ENCODE measurements at regions not wholly inside any gene's neighbourhood (a gene's known extent, or its start where the extent isn't known, plus 50 kb on each side); places are given as distances from the start of the nearest gene placed in this dataset.

DNA sequence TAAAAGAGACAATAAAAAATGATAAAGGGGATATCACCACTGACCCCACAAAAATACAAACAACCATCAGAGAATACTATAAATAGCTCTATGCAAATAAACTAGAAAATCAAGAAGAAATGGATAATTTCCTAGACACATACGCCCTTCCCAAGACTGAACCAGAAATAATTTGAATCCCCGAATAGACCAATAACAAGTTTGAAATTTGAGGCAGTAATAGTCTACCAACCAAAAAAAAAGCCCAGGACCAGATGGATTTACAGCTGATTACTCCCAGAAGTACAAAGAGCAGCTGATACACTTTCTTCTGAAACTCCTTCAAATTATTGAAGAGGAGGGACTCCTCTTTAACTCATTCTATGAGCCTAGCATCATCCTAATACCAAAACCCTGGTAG is 128.1 kb downstream of the DMRTA1 start:
- Histone ChIP-seq H3K27ac (replicated peaks in 1 of 4) (no peak overlapping the region), H3K36me3 (no peaks in the 10 kb centered on the region), H3K9me3 (peaks cover 0 to 33% (median 7%) of the 10 kb centered on the region in 4 donors), H3K4me1 (no peaks in the 10 kb centered on the region), H3K27me3 (no peaks in the 10 kb centered on the region), H3K4me3 (no peak overlapping the region)
- TF ChIP-seq, protein P1, sequence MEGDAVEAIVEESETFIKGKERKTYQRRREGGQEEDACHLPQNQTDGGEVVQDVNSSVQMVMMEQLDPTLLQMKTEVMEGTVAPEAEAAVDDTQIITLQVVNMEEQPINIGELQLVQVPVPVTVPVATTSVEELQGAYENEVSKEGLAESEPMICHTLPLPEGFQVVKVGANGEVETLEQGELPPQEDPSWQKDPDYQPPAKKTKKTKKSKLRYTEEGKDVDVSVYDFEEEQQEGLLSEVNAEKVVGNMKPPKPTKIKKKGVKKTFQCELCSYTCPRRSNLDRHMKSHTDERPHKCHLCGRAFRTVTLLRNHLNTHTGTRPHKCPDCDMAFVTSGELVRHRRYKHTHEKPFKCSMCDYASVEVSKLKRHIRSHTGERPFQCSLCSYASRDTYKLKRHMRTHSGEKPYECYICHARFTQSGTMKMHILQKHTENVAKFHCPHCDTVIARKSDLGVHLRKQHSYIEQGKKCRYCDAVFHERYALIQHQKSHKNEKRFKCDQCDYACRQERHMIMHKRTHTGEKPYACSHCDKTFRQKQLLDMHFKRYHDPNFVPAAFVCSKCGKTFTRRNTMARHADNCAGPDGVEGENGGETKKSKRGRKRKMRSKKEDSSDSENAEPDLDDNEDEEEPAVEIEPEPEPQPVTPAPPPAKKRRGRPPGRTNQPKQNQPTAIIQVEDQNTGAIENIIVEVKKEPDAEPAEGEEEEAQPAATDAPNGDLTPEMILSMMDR (IDR thresholded peaks at IDR 0.05), result no peak
- TF ChIP-seq EP300 (IDR thresholded peaks at IDR 0.05) (no peak), POLR2A (IDR thresholded peaks at IDR 0.05; ENCODE audit: low read depth) (no peak)
- DNase-seq (ENCODE audit: extremely low spot score), result no peak
- intact Hi-C loops (cut with DNase I), result no loop called here
- 83% methylated on average over 2 of the region's 2 CpGs for WGBS

DNA sequence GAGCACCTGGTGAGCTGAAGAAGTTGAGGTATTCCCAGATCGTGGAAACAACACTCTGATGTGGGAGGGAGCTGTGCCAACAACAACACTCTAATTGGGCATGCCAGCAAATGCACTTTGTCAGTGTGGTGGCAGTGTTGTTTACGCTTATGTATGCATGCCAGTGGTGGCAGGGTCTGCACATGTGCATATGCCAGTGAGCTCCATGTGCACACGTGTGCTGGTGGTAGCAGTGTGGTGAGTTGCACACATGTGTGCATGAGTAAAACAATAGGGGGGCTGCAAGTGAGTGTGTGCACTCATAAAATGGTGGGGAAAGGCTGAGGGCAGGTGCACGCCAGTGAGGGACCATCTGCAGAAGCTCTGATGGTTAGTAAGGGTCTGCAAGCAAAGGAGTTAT is 134.2 kb downstream of the DMRTA1 start:
- intact Hi-C loops (cut with DNase I), result no loop called here
- Histone ChIP-seq H3K36me3 (no peaks in the 10 kb centered on the region), H3K9me3 (peaks cover 0 to 35% (median 0%) of the 10 kb centered on the region in 4 donors), H3K4me3 (no peak overlapping the region), H3K27ac (replicated peaks in 1 of 4) (no peak overlapping the region), H3K4me1 (peaks cover 0 to 3% (median 0%) of the 10 kb centered on the region in 4 donors), H3K27me3 (no peaks in the 10 kb centered on the region)
- WGBS, result 67% methylated on average over 4 of the region's 4 CpGs
- TF ChIP-seq EP300 (IDR thresholded peaks at IDR 0.05) (no peak), POLR2A (IDR thresholded peaks at IDR 0.05; ENCODE audit: low read depth) (no peak), POLR2AphosphoS5 (IDR thresholded peaks at IDR 0.05) (no peak)
- TF ChIP-seq, protein P1 (IDR thresholded peaks at IDR 0.05), result no peak
- no peak for DNase-seq (ENCODE audit: extremely low spot score)

DNA sequence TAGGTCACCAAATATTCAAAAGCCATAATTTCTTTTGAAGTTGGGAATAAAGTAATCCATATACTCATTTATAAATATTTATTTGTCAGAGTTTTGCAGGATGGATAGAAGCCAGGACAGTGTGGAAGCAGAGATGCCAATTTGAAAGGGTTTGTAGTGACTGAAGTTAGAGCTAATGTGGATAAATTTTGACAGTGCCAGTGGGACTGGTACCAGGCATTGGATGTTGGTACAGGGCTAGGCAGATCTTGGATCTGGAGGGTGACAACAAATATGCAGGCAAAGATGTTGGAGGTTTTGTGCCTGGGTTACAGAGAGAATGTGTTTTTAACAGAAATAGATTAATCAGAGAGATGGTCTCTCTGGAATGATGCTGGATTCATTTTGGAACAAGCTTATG is 135.6 kb downstream of the DMRTA1 start:
- intact Hi-C loops (cut with DNase I), result no loop called here
- TF ChIP-seq POLR2AphosphoS5 (IDR thresholded peaks at IDR 0.05), result no peak
- TF ChIP-seq EP300 (IDR thresholded peaks at IDR 0.05), result no peak
- TF ChIP-seq, protein P1 (IDR thresholded peaks at IDR 0.05), result no peak
- no peak for TF ChIP-seq POLR2A (IDR thresholded peaks at IDR 0.05; ENCODE audit: low read depth)
- Histone ChIP-seq H3K4me3 (no peak overlapping the region), H3K27ac (replicated peaks in 1 of 4) (no peak overlapping the region), H3K4me1 (peaks cover 0 to 3% (median 0%) of the 10 kb centered on the region in 4 donors), H3K36me3 (no peaks in the 10 kb centered on the region), H3K9me3 (peaks cover 0 to 25% (median 0%) of the 10 kb centered on the region in 4 donors), H3K27me3 (no peaks in the 10 kb centered on the region)
- DNase-seq (ENCODE audit: extremely low spot score), result no peak

DNA sequence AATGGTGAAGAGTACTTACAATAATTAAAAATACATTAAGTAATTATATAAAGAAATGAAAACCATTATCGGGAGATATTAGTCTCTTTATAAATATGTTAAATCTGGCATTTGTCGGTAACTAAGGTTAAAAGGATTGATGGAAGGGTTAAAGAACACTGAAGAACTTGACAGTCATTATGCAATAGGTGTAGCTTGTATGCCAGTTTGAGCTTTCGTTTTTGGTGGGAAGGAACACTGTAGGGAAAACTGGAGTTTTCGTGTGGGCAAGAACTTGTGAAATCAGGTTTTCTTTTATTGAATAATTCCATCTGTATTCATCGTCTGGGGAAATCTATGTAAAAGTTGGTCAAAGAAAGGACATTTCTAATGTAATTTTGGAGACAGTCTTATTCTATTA is 142.3 kb downstream of the DMRTA1 start:
- H3K4me1 ChIP-seq, result no peaks in the 10 kb centered on the region
- no peaks in the 10 kb centered on the region for H3K9me3 ChIP-seq
- H3K27me3 ChIP-seq, result no peaks in the 10 kb centered on the region
- no peak for DNase-seq (ENCODE audit: extremely low spot score)
- TF ChIP-seq POLR2A (IDR thresholded peaks at IDR 0.05; ENCODE audit: low read depth) (no peak), EP300 (IDR thresholded peaks at IDR 0.05) (no peak), POLR2AphosphoS5 (IDR thresholded peaks at IDR 0.05) (no peak)
- TF ChIP-seq, protein P1 (IDR thresholded peaks at IDR 0.05), result no peak
- intact Hi-C loops (cut with DNase I), result no loop called here
- H3K4me3 ChIP-seq, result no peak overlapping the region
- H3K27ac ChIP-seq (replicated peaks in 1 of 4), result no peak overlapping the region
- no peaks in the 10 kb centered on the region for H3K36me3 ChIP-seq
- 85% methylated on average over 5 of the region's 5 CpGs for WGBS

DNA sequence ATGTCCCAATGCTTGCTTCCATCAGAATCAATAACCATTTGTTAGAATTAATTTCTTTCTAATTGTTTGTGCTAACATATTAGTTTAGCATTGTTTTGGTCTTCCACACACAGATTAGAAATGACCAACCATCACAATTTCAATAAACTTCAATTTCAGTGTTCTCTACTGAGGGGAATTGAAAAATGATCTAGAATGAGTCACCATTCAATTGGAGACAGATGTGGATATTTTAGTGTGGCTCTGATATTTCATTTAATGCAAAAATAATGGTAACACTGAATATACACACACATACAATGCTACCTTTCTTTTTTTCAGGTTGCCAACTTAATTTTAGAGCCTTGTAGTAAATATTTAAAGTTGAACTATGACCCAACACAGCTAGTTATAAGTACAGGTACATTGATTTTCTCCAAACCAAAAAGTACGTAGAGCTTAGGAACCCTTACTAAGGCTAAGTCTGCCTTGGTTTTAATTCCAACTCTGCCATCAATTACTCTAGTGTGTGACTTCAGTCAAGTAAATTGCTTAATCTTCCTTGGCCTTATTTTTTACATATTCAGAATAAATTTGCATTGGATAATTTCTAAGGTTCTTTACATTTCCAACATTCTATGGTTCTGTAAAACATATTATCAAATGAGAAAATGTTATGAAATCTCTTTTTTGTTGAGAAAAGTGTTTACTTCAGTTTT is 143.9 kb downstream of the DMRTA1 start:
- Histone ChIP-seq H3K27ac (replicated peaks in 1 of 4) (no peak overlapping the region), H3K4me1 (no peaks in the 10 kb centered on the region), H3K4me3 (no peak overlapping the region), H3K27me3 (no peaks in the 10 kb centered on the region), H3K36me3 (no peaks in the 10 kb centered on the region), H3K9me3 (no peaks in the 10 kb centered on the region)
- DNase-seq (ENCODE audit: extremely low spot score), result no peak
- intact Hi-C loops (cut with DNase I), result no loop called here
- 92% methylated on average over 1 of the region's 1 CpG for WGBS
- TF ChIP-seq, protein P1 (IDR thresholded peaks at IDR 0.05), result no peak
- TF ChIP-seq POLR2AphosphoS5 (IDR thresholded peaks at IDR 0.05) (no peak), EP300 (IDR thresholded peaks at IDR 0.05) (no peak), POLR2A (IDR thresholded peaks at IDR 0.05; ENCODE audit: low read depth) (no peak)

All from esophagus muscularis mucosa (tissue), 4 donors.